K562 (cell line): ENCODE measurements at regions not wholly inside any gene's neighbourhood (a gene's known extent, or its start where the extent isn't known, plus 50 kb on each side); places are given as distances from the start of the nearest gene placed in this dataset.

Experiments used
- ATAC-seq: fragments of 200-7000 bp; cut with Tn5 transposase; 3 replicates; pipeline ENCODE4 v1.9.1; 2020; ENCODE audit warnings: moderate library complexity
- BruUV-seq: library from RNA; stranded (reverse); fragments of 400-500 nt; replicated peaks from 2 replicates; lab custom pipeline; 2021; lab: Mats Ljungman, UMichigan
- CTCF ChIA-PET: fragments of 300-600 bp; formaldehyde crosslinking; extraction: SDS; loops from one replicate; lab custom pipeline; 2021; ENCODE audit warnings: low intra/inter-chr PET ratio; lab: Yijun Ruan, JAX
- POLR2A ChIA-PET: fragments of 300-600, 350-650 bp; sonication (Branson Sonifier 250); formaldehyde crosslinking; extraction: SDS; loops from one replicate; lab custom pipeline; 2021; ENCODE audit warnings: antibody characterized with exemption, inconsistent platforms; lab: Yijun Ruan, JAX
- DNase-seq, 4 experiments: peaks; one replicate each; pipeline versions ENCODE4 v3.0.0 to v3.0.0-alpha.2; 2011 to 2018; ENCODE audit warnings: low spot score in 3 of 4, mixed read lengths in 3 of 4; ENCODE audit errors: extremely low read depth in 1 of 4
- FAIRE-seq: peaks from 2 replicates; lab custom pipeline; 2011; peaks lifted over from hg19 to GRCh38; lab: Jason Lieb, UNC
- H2AFZ ChIP-seq: 2 replicates; pipeline ENCODE4 v1.6.0; 2011; ENCODE audit warnings: low read depth, low read length, control low read depth, inconsistent platforms
- H3K27ac ChIP-seq: fragments of 200-600 bp; 3 replicates; pipeline ENCODE4 v1.8.0; 2011; ENCODE audit warnings: low read depth, mild to moderate bottlenecking, control low read depth, inconsistent platforms, low read length, moderate library complexity, mixed read lengths; ENCODE audit errors: extremely low read depth
- H3K27me3 ChIP-seq, 2 experiments: fragments of 300-600 bp in 1 of 2; 2 replicates in 1 of 2; 3 replicates in 1 of 2; pipeline versions ENCODE4 v1.6.0 to v1.8.0; 2011; ENCODE audit warnings: inconsistent platforms in 2 of 2, low read length in 2 of 2, mild to moderate bottlenecking in 1 of 2, mixed read lengths in 1 of 2, moderate library complexity in 1 of 2; ENCODE audit not compliant: control insufficient read depth in 2 of 2, insufficient read depth in 2 of 2
- H3K36me3 ChIP-seq: fragments of 300-600 bp; 3 replicates; pipeline ENCODE4 v1.8.0; 2011; ENCODE audit warnings: mild to moderate bottlenecking, low read length, inconsistent platforms; ENCODE audit not compliant: control insufficient read depth, insufficient read depth
- H3K4me1 ChIP-seq, 2 experiments: fragments of 200-600 bp in 1 of 2; replicated peaks in 1 of 2; 2 replicates in 1 of 2; 3 replicates in 1 of 2; pipeline versions ENCODE4 v1.5.1 to v1.8.0; 2011; ENCODE audit warnings: inconsistent platforms in 2 of 2, low read length in 2 of 2, mild to moderate bottlenecking in 1 of 2, mixed read lengths in 1 of 2, moderate library complexity in 1 of 2; ENCODE audit not compliant: control insufficient read depth in 2 of 2, insufficient read depth in 2 of 2
- H3K4me2 ChIP-seq: 2 replicates; pipeline ENCODE4 v1.6.1; 2011; ENCODE audit warnings: low read length, control low read depth, inconsistent platforms, mixed read lengths; ENCODE audit not compliant: insufficient read depth
- H3K4me3 ChIP-seq: fragments of 200-600 bp; sonication (generic), shearing (Covaris generic); 2 replicates; pipeline ENCODE4 v1.5.1; 2016; ENCODE audit warnings: control low read depth, inconsistent platforms
- H3K79me2 ChIP-seq: fragments of 200-600 bp; 3 replicates; pipeline ENCODE4 v1.8.0; 2011; ENCODE audit warnings: low read length, inconsistent platforms; ENCODE audit not compliant: control insufficient read depth, insufficient read depth
- H3K9ac ChIP-seq, 2 experiments: 2 replicates each; pipeline versions ENCODE4 v1.6.0 to v1.6.1; 2011; ENCODE audit warnings: low read depth in 2 of 2, low read length in 2 of 2, control low read depth in 1 of 2, inconsistent platforms in 1 of 2, mild to moderate bottlenecking in 1 of 2, mixed read lengths in 1 of 2; ENCODE audit not compliant: insufficient read depth in 1 of 2
- H3K9me1 ChIP-seq: one replicate; pipeline ENCODE4 v1.6.0; 2011; ENCODE audit warnings: inconsistent platforms, mild to moderate bottlenecking, low read length, moderate library complexity; ENCODE audit not compliant: control insufficient read depth, insufficient read depth
- H3K9me3 ChIP-seq: replicated peaks from 2 replicates; pipeline ENCODE4 v1.5.1; 2011; ENCODE audit warnings: low read depth, low read length, inconsistent platforms; ENCODE audit not compliant: control insufficient read depth, insufficient read depth
- H4K20me1 ChIP-seq: replicated peaks from 2 replicates; pipeline ENCODE4 v1.6.1; 2011; ENCODE audit warnings: low read length, inconsistent platforms, mixed read lengths; ENCODE audit not compliant: control insufficient read depth, insufficient read depth
- CBX3 ChIP-seq, 2 experiments: IDR thresholded peaks; 1 replicate in 1 of 2; 2 replicates in 1 of 2; pipeline ENCODE4 v1.6.1; 2012; ENCODE audit warnings: inconsistent platforms in 2 of 2, low read length in 2 of 2, borderline replicate concordance in 1 of 2, control low read depth in 1 of 2
- CCAR2 ChIP-seq: fragments of 200-400 bp; formaldehyde crosslinking; IDR thresholded peaks from 2 replicates; pipeline ENCODE4 v1.6.1; 2017; ENCODE audit warnings: mild to moderate bottlenecking, low read depth, low read length
- GABPA ChIP-seq: fragments of 200-800 bp; sonication (Bioruptor generic); conservative IDR thresholded peaks from 2 replicates; pipeline ENCODE4 v1.6.1; 2016; ENCODE audit warnings: low read depth, missing genetic modification characterization, missing compliant biosample characterization
- MYNN ChIP-seq, 2 experiments: sonication (generic); formaldehyde crosslinking in 1 of 2; IDR thresholded peaks; 2 replicates each; pipeline versions ENCODE4 v1.5.0 to v1.6.1; 2016 to 2020; ENCODE audit warnings: antibody characterized with exemption in 1 of 2, missing genetic modification reagents in 1 of 2
- NFE2 ChIP-seq: IDR thresholded peaks from 2 replicates; pipeline ENCODE4 v1.6.1; 2014; ENCODE audit warnings: antibody characterized with exemption, low read depth
- POLR3G ChIP-seq: IDR thresholded peaks from 2 replicates; pipeline ENCODE4 v1.6.1; 2011; ENCODE audit not compliant: insufficient read length, insufficient replicate concordance; ENCODE audit errors: extremely low read depth
- RBM39 ChIP-seq: fragments of 200-400 bp; formaldehyde crosslinking; optimal IDR thresholded peaks from 2 replicates; pipeline ENCODE3; 2018; ENCODE audit warnings: low read depth, low read length
- RHOXF2B ChIP-seq: fragments of 250-450 bp; sonication (Bioruptor Pico); conservative IDR thresholded peaks from 2 replicates; pipeline ENCODE4 v1.5.1; 2021
- SLC30A9 ChIP-seq: fragments of 250-450 bp; sonication (Bioruptor Pico); IDR thresholded peaks from 2 replicates; pipeline ENCODE4 v1.8.0; 2022; ENCODE audit warnings: mild to moderate bottlenecking, moderate library complexity
- ZBTB8A ChIP-seq: fragments of 450-650 bp; IDR thresholded peaks from 2 replicates; pipeline ENCODE4 v1.6.1; 2018; ENCODE audit warnings: mild to moderate bottlenecking, moderate library complexity; ENCODE audit not compliant: partially characterized antibody
- ZNF384 ChIP-seq: IDR thresholded peaks from 2 replicates; pipeline ENCODE4 v1.6.1; 2012; ENCODE audit warnings: low read depth, low read length, improper control_type of control experiment
- WGBS: fragments of 100-300 bp; shearing (Covaris generic); methylation state at CpG from one replicate; pipeline ENCODE4 v1.1.6; 2016; ENCODE audit warnings: low coverage, mixed read lengths; ENCODE audit not compliant: insufficient coverage; ENCODE audit errors: missing lambda C conversion rate; 5-methylcytosine and 5-hydroxymethylcytosine counted together
- in situ Hi-C: fragments of 300-500 bp; cut with MboI; formaldehyde crosslinking; loops from 4 replicates; pipeline ENCODE4 v1.15.0; 2018; ENCODE audit warnings: inconsistent platforms, mixed read lengths
- intact Hi-C: fragments of 100-400 bp; cut with micrococcal nuclease; formaldehyde crosslinking; loops from 2 replicates; pipeline ENCODE4 v1.14.2; 2022

- Histone ChIP-seq H3K27me3 (no peaks in the 10 kb centered on the region), H3K79me2 (no peaks in the 10 kb centered on the region), H3K9me3 (no peaks in the 10 kb centered on the region; the same call in 1 of the 2 replicates), H3K9me1 (no peaks in the 10 kb centered on the region), H3K27ac (no peak overlapping the region), H4K20me1 (no peaks in the 10 kb centered on the region), H3K9ac (no peak overlapping the region), H3K36me3 (no peaks in the 10 kb centered on the region), H3K4me1 (no peaks in the 10 kb centered on the region), H3K4me3 (no peak overlapping the region), H2AFZ (no peak overlapping the region), H3K4me2 (no peak overlapping the region)
- in situ Hi-C loops = no loop called here
- FAIRE-seq = no peak
- BruUV-seq = no TSS peak
- 38% methylated on average over 1 of the region's 1 CpG for WGBS
- ChIA-PET CTCF (interaction anchor here (0.6 kb wide), 1 partner anchor 361 kb away, joined by 3 read pairs; no protein-coding TSS in a partner anchor), POLR2A (no interaction called here)
- intact Hi-C loops = no loop called here
- no peak for DNase-seq
- no peak for ATAC-seq
- TF ChIP-seq POLR3G (no peak), RBM39 (no peak), CCAR2 (no peak), CBX3 (IDR thresholded peaks at IDR 0.05; ENCODE audit: borderline replicate concordance in 1 of 2, low read length in 2 of 2) (no peak), ZNF384 (no peak), NFE2 (no peak), ZBTB8A (no peak), SLC30A9 (CRISPR knock-in tag) (no peak), MYNN (IDR thresholded peaks at IDR 0.05) (no peak), MYNN (CRISPR knock-in tag; IDR thresholded peaks at IDR 0.05) (no peak), GABPA (tag) (no peak), RHOXF2B (CRISPR knock-in tag) (no peak)
Observed at GRCh38 chr5:89147031-89147430, 264.0 kb upstream of the MEF2C start.
